Fibroblast of lung (primary cell): ENCODE measurements at regions not wholly inside any gene's neighbourhood (a gene's known extent, or its start where the extent isn't known, plus 50 kb on each side); places are given as distances from the start of the nearest gene placed in this dataset.

Experiments
- DNase-seq, 2 donors: peaks; one replicate each; pipeline versions ENCODE4 v3.0.0 to v3.0.0-alpha.2; 2010; ENCODE audit warnings: low read depth in 2 of 2
- H2AFZ ChIP-seq: 2 replicates; pipeline ENCODE4 v1.5.1; 2012; ENCODE audit warnings: low read length, control low read depth, inconsistent platforms
- H3K27ac ChIP-seq: 2 replicates; pipeline ENCODE4 v1.5.1; 2011; ENCODE audit warnings: low read length, control low read depth; ENCODE audit not compliant: insufficient read depth
- H3K27me3 ChIP-seq: 2 replicates; pipeline ENCODE4 v1.5.1; 2011; ENCODE audit warnings: mild to moderate bottlenecking, low read length; ENCODE audit not compliant: control insufficient read depth, insufficient read depth
- H3K36me3 ChIP-seq: 2 replicates; pipeline ENCODE4 v1.5.1; 2011; ENCODE audit warnings: low read length; ENCODE audit not compliant: control insufficient read depth, insufficient read depth
- H3K4me1 ChIP-seq: 2 replicates; pipeline ENCODE4 v1.5.1; 2011; ENCODE audit warnings: low read length; ENCODE audit not compliant: control insufficient read depth, insufficient read depth; ENCODE audit errors: extremely low read depth
- H3K4me2 ChIP-seq: 2 replicates; pipeline ENCODE4 v1.5.1; 2011; ENCODE audit warnings: low read length, control low read depth; ENCODE audit not compliant: insufficient read depth; ENCODE audit errors: extremely low read depth
- H3K4me3 ChIP-seq, 4 experiments: fragments of 200-600 bp in 1 of 4; sonication (generic) in 1 of 4; replicated peaks in 1 of 4; 2 replicates each; pipeline ENCODE4 v1.5.1; 2011 to 2016; ENCODE audit warnings: low read length in 4 of 4, low read depth in 3 of 4, mild to moderate bottlenecking in 3 of 4, control low read depth in 2 of 4, inconsistent platforms in 1 of 4, mixed read lengths in 1 of 4; ENCODE audit not compliant: insufficient read depth in 1 of 4; ENCODE audit errors: control extremely low read depth in 1 of 4
- H3K79me2 ChIP-seq: 2 replicates; pipeline ENCODE4 v1.5.1; 2012; ENCODE audit warnings: mild to moderate bottlenecking, low read length, inconsistent platforms; ENCODE audit not compliant: control insufficient read depth, insufficient read depth
- H3K9ac ChIP-seq: 2 replicates; pipeline ENCODE4 v1.5.1; 2011; ENCODE audit warnings: mild to moderate bottlenecking, low read length, control low read depth; ENCODE audit not compliant: insufficient read depth
- H3K9me3 ChIP-seq: 2 replicates; pipeline ENCODE4 v1.5.1; 2012; ENCODE audit warnings: low read depth, low read length; ENCODE audit not compliant: control insufficient read depth, insufficient read depth
- H4K20me1 ChIP-seq: 2 replicates; pipeline ENCODE4 v1.5.1; 2011; ENCODE audit warnings: low read length; ENCODE audit not compliant: control insufficient read depth, insufficient read depth; ENCODE audit errors: extremely low read depth
- EZH2 ChIP-seq: IDR thresholded peaks from 2 replicates; pipeline ENCODE4 v1.5.1; 2012; ENCODE audit warnings: low read length, control low read depth, mild to moderate bottlenecking; ENCODE audit errors: missing control alignments
- TF ChIP-seq, protein P1 (sequence below), 2 donors: IDR thresholded peaks in 1 of 2; conservative IDR thresholded peaks in 1 of 2; 1 replicate in 1 of 2; 2 replicates in 1 of 2; pipeline ENCODE4 v1.5.1; 2011 to 2012; ENCODE audit warnings: low read length in 2 of 2, control low read depth in 1 of 2, inconsistent platforms in 1 of 2, low read depth in 1 of 2, mild to moderate bottlenecking in 1 of 2

DNA sequence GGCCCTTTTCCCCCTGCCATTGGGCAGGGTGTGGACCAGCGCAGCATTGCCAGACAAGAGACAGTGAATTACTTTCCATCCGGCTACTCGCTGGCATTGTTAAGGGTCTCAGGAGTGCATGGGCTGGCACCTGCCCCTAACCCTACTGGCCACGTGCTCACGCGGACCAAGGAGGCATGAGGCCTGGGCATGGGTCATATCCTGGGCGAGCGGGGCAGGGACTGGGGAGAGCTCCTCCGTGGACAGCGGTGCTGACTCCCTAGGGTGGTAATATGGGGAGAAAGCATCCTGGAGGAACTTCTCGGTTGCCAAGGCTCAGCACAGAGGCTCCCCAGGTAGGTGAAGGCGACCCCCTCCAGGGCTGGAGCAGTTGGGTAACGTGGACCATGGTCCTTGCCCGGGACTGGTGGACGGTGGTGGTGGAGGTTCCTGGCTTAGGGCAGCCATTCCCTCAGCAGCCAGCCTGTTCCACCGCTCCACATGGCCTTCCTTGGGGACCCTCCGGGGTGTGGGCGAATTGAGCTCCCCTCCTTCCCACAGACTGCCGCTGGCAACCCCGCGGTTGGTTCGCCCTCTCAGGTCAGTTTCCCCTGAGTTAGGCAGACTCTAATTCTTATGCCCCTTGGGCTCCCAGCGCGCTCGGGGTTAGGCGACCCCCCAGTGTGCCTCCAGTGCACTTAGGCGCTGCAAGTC is 465.1 kb downstream of the SLITRK5 start:
- no peaks in the 10 kb centered on the region for H3K4me1 ChIP-seq
- H3K36me3 ChIP-seq = no peaks in the 10 kb centered on the region
- H2AFZ ChIP-seq = no peak overlapping the region
- H4K20me1 ChIP-seq = no peaks in the 10 kb centered on the region
- H3K9me3 ChIP-seq = no peaks in the 10 kb centered on the region
- no peak overlapping the region for H3K4me2 ChIP-seq
- no peak for DNase-seq
- H3K27me3 ChIP-seq = no peaks in the 10 kb centered on the region
- TF ChIP-seq, protein P1, sequence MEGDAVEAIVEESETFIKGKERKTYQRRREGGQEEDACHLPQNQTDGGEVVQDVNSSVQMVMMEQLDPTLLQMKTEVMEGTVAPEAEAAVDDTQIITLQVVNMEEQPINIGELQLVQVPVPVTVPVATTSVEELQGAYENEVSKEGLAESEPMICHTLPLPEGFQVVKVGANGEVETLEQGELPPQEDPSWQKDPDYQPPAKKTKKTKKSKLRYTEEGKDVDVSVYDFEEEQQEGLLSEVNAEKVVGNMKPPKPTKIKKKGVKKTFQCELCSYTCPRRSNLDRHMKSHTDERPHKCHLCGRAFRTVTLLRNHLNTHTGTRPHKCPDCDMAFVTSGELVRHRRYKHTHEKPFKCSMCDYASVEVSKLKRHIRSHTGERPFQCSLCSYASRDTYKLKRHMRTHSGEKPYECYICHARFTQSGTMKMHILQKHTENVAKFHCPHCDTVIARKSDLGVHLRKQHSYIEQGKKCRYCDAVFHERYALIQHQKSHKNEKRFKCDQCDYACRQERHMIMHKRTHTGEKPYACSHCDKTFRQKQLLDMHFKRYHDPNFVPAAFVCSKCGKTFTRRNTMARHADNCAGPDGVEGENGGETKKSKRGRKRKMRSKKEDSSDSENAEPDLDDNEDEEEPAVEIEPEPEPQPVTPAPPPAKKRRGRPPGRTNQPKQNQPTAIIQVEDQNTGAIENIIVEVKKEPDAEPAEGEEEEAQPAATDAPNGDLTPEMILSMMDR (conservative IDR thresholded peaks at IDR 0.05 in 1 of 2, IDR thresholded peaks at IDR 0.05 in 1 of 2; ENCODE audit: low read depth in 1 of 2, low read length in 2 of 2) = no peak
- no peak for TF ChIP-seq EZH2
- no peaks in the 10 kb centered on the region for H3K79me2 ChIP-seq
- no peak overlapping the region for H3K4me3 ChIP-seq
- H3K27ac ChIP-seq = no peak overlapping the region
- no peak overlapping the region for H3K9ac ChIP-seq

DNA sequence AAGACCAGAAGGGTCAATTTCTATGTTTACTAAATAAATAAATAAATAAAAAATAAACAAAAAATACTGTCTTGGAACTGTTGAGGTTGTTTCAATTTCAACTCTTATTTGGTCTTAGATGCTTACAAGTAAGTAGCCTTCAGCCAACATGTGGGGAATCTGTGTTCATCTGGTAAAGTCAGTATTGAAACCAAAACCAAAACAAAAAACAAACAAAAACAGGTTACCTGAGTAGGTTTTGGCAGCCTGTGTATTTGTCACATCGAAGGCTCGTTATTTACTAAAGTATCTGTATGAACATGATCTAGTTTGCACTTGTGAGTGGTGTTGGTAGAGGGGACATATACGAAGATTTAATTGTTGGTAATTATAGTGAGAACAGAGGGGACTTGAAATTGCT is 471.5 kb downstream of the SLITRK5 start:
- no peaks in the 10 kb centered on the region for H4K20me1 ChIP-seq
- H3K4me2 ChIP-seq = no peak overlapping the region
- DNase-seq = no peak
- H3K27me3 ChIP-seq = no peaks in the 10 kb centered on the region
- H3K36me3 ChIP-seq = no peaks in the 10 kb centered on the region
- H3K9me3 ChIP-seq = no peaks in the 10 kb centered on the region
- TF ChIP-seq, protein P1 (conservative IDR thresholded peaks at IDR 0.05 in 1 of 2, IDR thresholded peaks at IDR 0.05 in 1 of 2; ENCODE audit: low read depth in 1 of 2, low read length in 2 of 2) = no peak
- no peak for TF ChIP-seq EZH2
- no peak overlapping the region for H3K27ac ChIP-seq
- H3K79me2 ChIP-seq = no peaks in the 10 kb centered on the region
- H3K4me3 ChIP-seq = no peak overlapping the region
- H3K9ac ChIP-seq = no peak overlapping the region
- no peak overlapping the region for H2AFZ ChIP-seq
- H3K4me1 ChIP-seq = no peaks in the 10 kb centered on the region

DNA sequence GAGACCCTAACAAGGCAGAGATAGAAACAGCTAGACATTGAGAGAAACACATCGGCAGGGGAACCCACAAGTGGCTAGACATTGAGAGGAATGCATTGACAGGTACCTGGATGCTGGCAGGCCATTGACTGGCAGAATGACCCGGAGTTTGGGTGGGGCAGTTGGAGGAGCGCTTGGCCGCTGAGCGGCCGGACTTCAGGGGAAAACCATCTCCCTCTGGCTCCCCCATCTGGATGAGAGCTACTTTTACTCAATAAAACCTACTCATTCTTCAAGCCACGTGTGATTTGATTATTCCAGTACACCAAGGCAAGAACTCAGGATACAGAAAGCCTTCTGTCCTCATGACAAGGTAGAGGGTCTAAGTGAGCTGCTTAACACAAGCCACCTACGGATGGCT is 473.4 kb downstream of the SLITRK5 start:
- H3K27ac ChIP-seq = no peak overlapping the region
- no peak for TF ChIP-seq EZH2
- TF ChIP-seq, protein P1 (conservative IDR thresholded peaks at IDR 0.05 in 1 of 2, IDR thresholded peaks at IDR 0.05 in 1 of 2; ENCODE audit: low read depth in 1 of 2, low read length in 2 of 2) = no peak
- no peak for DNase-seq

More for the DNA sequence above, 473.4 kb downstream of the SLITRK5 start:
- H3K4me1 ChIP-seq = no peaks in the 10 kb centered on the region
- no peak overlapping the region for H3K9ac ChIP-seq
- H3K4me3 ChIP-seq = no peak overlapping the region
- no peaks in the 10 kb centered on the region for H3K27me3 ChIP-seq
- H3K36me3 ChIP-seq = no peaks in the 10 kb centered on the region
- no peak overlapping the region for H3K4me2 ChIP-seq
- no peak overlapping the region for H2AFZ ChIP-seq
- H3K9me3 ChIP-seq = no peaks in the 10 kb centered on the region
- no peaks in the 10 kb centered on the region for H4K20me1 ChIP-seq
- H3K79me2 ChIP-seq = no peaks in the 10 kb centered on the region
